GM23248 (cell line): ENCODE measurements at regions not wholly inside any gene's neighbourhood (a gene's known extent, or its start where the extent isn't known, plus 50 kb on each side); places are given as distances from the start of the nearest gene placed in this dataset.

Source experiments
- DNase-seq: peaks from one replicate; pipeline ENCODE4 v3.0.0-alpha.2; 2015
- H2AFZ ChIP-seq: fragments of 200-600 bp; sonication (generic); 2 replicates; pipeline ENCODE4 v1.6.1; 2016; ENCODE audit warnings: antibody characterized with exemption
- H3F3A ChIP-seq: fragments of 200-600 bp; sonication (generic); 2 replicates; pipeline ENCODE4 v1.6.1; 2016; ENCODE audit warnings: mild to moderate bottlenecking, antibody characterized with exemption, mixed run types; ENCODE audit not compliant: insufficient read depth
- H3K27ac ChIP-seq: fragments of 200-600 bp; sonication (generic); 2 replicates; pipeline ENCODE4 v1.5.1; 2016; ENCODE audit warnings: mild to moderate bottlenecking
- H3K27me3 ChIP-seq: fragments of 200-600 bp; sonication (generic); replicated peaks from 2 replicates; pipeline ENCODE4 v1.6.1; 2016; ENCODE audit warnings: mild to moderate bottlenecking; ENCODE audit not compliant: insufficient read depth
- H3K36me3 ChIP-seq: fragments of 200-600 bp; sonication (generic); 2 replicates; pipeline ENCODE4 v1.6.1; 2016; ENCODE audit warnings: low read depth, mild to moderate bottlenecking
- H3K4me1 ChIP-seq: fragments of 200-600 bp; sonication (generic); 2 replicates; pipeline ENCODE4 v1.6.1; 2016; ENCODE audit warnings: mild to moderate bottlenecking; ENCODE audit not compliant: insufficient read depth
- H3K4me2 ChIP-seq: fragments of 200-600 bp; sonication (generic); one replicate; pipeline ENCODE4 v1.6.1; 2016; ENCODE audit warnings: mild to moderate bottlenecking; ENCODE audit not compliant: unreplicated experiment
- H3K4me3 ChIP-seq: fragments of 200-600 bp; sonication (generic); 2 replicates; pipeline ENCODE4 v1.5.1; 2016; ENCODE audit warnings: mild to moderate bottlenecking
- H3K79me2 ChIP-seq: fragments of 200-600 bp; sonication (generic); 2 replicates; pipeline ENCODE4 v1.6.1; 2016; ENCODE audit warnings: mild to moderate bottlenecking; ENCODE audit not compliant: insufficient read depth
- H3K9ac ChIP-seq: fragments of 200-600 bp; sonication (generic); 2 replicates; pipeline ENCODE4 v1.6.1; 2016; ENCODE audit warnings: mild to moderate bottlenecking
- H3K9me2 ChIP-seq: fragments of 200-600 bp; sonication (generic); 2 replicates; pipeline ENCODE4 v1.6.1; 2016; ENCODE audit warnings: mixed run types, mild to moderate bottlenecking, moderate library complexity; ENCODE audit not compliant: insufficient read depth
- H3K9me3 ChIP-seq: fragments of 200-600 bp; sonication (generic); one replicate; pipeline ENCODE4 v1.6.1; 2017; ENCODE audit warnings: low read depth
- H4K20me1 ChIP-seq: fragments of 200-600 bp; sonication (generic); 2 replicates; pipeline ENCODE4 v1.6.0; 2016; ENCODE audit not compliant: insufficient read depth
- EZH2 ChIP-seq: fragments of 200-600 bp; sonication (generic); IDR thresholded peaks from 2 replicates; pipeline ENCODE4 v1.6.1; 2018; ENCODE audit warnings: antibody characterized with exemption, mild to moderate bottlenecking; ENCODE audit not compliant: insufficient read depth, poor library complexity, severe bottlenecking
- EZH2phosphoT487 ChIP-seq: fragments of 200-600 bp; sonication (generic); IDR thresholded peaks from 2 replicates; pipeline ENCODE4 v1.6.1; 2018; ENCODE audit warnings: antibody characterized with exemption, moderate library complexity, mild to moderate bottlenecking, low read depth; ENCODE audit not compliant: insufficient read depth
- WGBS, 2 experiments: methylation state at CpG; one replicate each; pipeline ENCODE4 v1.1.6; 2015 to 2017; ENCODE audit warnings: low lambda C conversion rate in 2 of 2, low coverage in 1 of 2; ENCODE audit errors: missing lambda C conversion rate in 2 of 2; 5-methylcytosine and 5-hydroxymethylcytosine counted together
- in situ Hi-C: fragments of 300-500 bp; cut with MboI; formaldehyde crosslinking; loops from 2 replicates; pipeline ENCODE4 v1.15.0; 2020

DNA sequence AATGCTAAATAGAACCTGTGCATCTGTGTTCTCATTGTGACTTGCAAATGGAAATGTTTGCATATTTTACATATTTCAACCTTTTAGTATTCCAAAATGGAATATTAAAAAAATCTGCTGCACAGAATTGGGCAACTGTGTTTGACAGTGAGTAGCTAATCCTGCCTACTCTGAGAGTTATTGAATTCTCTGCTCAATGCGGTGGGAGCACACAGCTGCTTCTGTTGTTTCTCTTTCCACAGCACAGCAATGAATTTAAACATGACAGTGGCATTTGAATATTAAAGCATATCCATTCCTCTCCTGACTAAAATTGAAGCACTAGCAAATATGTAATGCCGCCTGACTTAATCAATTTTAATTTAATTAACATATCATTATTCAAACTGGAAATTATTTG lies 366.6 kb downstream of the GASK1B start:
- H3K4me1 ChIP-seq, result no peaks in the 10 kb centered on the region
- no peaks in the 10 kb centered on the region for H3K36me3 ChIP-seq
- in situ Hi-C loops, result no loop called here
- no peak overlapping the region for H2AFZ ChIP-seq
- H3K4me2 ChIP-seq, result no peak overlapping the region
- 3 to 7% methylated on average over 2 of the region's 2 CpGs for WGBS, 2 experiments
- H3K27me3 ChIP-seq, result no peaks in the 10 kb centered on the region
- no peak for DNase-seq
- H4K20me1 ChIP-seq, result no peaks in the 10 kb centered on the region
- no peaks in the 10 kb centered on the region for H3K79me2 ChIP-seq
- no peak overlapping the region for H3K4me3 ChIP-seq
- no peaks in the 10 kb centered on the region for H3K9me3 ChIP-seq
- no peaks in the 10 kb centered on the region for H3F3A ChIP-seq
- TF ChIP-seq EZH2phosphoT487 (no peak), EZH2 (no peak)
- H3K9ac ChIP-seq, result no peak overlapping the region
- H3K9me2 ChIP-seq, result no peaks in the 10 kb centered on the region
- no peak overlapping the region for H3K27ac ChIP-seq

DNA sequence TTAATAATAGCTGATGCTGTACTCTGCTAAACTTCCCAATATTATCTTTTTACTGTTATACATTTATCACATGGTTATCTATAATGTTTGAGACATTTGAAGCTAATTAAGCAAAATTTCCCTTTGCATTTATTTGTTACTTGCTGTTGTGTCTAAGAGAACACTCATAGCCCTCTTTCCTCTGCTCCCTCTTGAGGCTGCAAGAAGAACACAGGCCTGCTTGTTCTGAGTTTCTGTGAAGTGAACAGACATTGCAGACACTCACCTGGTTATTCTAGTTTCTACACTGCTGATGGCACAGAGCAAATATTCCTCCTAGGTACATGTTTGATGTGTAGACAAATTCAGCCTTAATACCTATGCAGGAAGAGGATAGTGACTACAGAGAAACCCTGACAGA lies 367.8 kb downstream of the GASK1B start:
- H3K79me2 ChIP-seq, result no peaks in the 10 kb centered on the region
- no peak overlapping the region for H3K4me2 ChIP-seq
- H2AFZ ChIP-seq, result no peak overlapping the region
- in situ Hi-C loops, result no loop called here
- H3K27ac ChIP-seq, result no peak overlapping the region
- no peak overlapping the region for H3K9ac ChIP-seq
- TF ChIP-seq EZH2 (no peak), EZH2phosphoT487 (no peak)
- H3K9me3 ChIP-seq, result no peaks in the 10 kb centered on the region
- H3K4me3 ChIP-seq, result no peak overlapping the region
- DNase-seq, result peak; percentile 5
- H4K20me1 ChIP-seq, result no peaks in the 10 kb centered on the region
- no peaks in the 10 kb centered on the region for H3K4me1 ChIP-seq
- no peaks in the 10 kb centered on the region for H3F3A ChIP-seq
- no peaks in the 10 kb centered on the region for H3K36me3 ChIP-seq
- no peaks in the 10 kb centered on the region for H3K9me2 ChIP-seq
- no peaks in the 10 kb centered on the region for H3K27me3 ChIP-seq

DNA sequence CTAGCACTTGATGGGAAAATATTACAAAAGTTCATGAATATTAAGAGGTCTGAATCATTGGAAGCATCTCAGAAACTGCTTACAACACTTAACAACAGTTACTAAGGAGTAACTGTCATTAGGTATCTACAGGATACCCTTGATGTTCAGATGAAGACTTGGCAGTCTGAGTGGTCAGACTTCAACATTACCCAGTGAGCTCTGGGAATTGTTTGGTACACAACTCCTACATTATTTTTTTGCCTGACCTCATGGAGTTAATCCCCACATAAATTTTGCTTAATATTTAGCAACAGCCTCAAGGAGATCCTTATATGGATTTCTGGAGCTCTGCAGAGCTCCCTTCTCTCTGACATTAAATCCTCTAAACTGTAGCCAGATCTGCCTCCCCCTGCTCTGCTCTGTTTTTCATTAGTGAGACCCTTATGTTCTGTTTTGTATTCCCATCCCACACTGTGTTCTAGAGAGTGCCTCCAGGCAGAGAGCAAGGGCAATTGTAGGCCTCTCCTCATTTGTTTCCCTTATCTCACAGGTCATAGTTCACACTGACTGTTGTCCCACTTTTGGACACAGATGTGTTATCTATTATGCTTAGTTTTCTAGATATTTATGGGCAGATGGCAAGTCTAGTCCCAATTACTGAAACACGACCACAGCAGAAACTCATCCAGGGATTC lies 368.8 kb downstream of the GASK1B start:
- no peaks in the 10 kb centered on the region for H3K4me1 ChIP-seq
- DNase-seq, result no peak
- no peak overlapping the region for H3K4me2 ChIP-seq
- in situ Hi-C loops, result no loop called here
- H3K9me2 ChIP-seq, result no peaks in the 10 kb centered on the region
- TF ChIP-seq EZH2, result no peak
- no peak for TF ChIP-seq EZH2phosphoT487
- H3K27ac ChIP-seq, result no peak overlapping the region
- H3K79me2 ChIP-seq, result no peaks in the 10 kb centered on the region
- no peaks in the 10 kb centered on the region for H3K36me3 ChIP-seq
- no peaks in the 10 kb centered on the region for H3F3A ChIP-seq
- no peaks in the 10 kb centered on the region for H3K27me3 ChIP-seq
- H2AFZ ChIP-seq, result no peak overlapping the region
- no peak overlapping the region for H3K4me3 ChIP-seq
- 0 to 5% methylated on average over 1 of the region's 1 CpG for WGBS, 2 experiments
- H3K9ac ChIP-seq, result no peak overlapping the region
- no peaks in the 10 kb centered on the region for H4K20me1 ChIP-seq
- no peaks in the 10 kb centered on the region for H3K9me3 ChIP-seq

DNA sequence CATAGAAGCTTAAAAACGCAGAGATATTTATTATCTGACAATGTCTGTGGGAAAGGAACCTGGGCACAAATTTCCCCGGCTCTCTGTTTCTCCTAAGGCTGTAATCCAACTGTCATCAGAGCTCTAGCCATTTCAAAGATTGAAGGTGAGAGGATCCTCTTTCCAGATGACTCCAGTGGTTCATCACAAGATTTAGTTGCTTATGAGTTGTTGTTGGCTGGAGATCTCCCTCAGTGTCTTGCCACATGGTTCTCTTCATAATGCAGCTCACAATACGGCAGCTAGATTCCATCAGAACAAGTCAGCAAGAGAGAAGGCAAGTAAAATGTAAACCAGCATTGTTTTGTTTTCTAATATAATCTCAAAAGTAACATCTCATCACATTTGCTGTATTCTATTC lies 369.4 kb downstream of the GASK1B start:
- no peaks in the 10 kb centered on the region for H4K20me1 ChIP-seq
- no peak overlapping the region for H3K9ac ChIP-seq
- no peak overlapping the region for H3K4me2 ChIP-seq
- no peak for DNase-seq
- 4% methylated on average over 3 of the region's 3 CpGs for WGBS, 2 experiments
- H3K9me3 ChIP-seq, result no peaks in the 10 kb centered on the region
- H3K27ac ChIP-seq, result no peak overlapping the region
- in situ Hi-C loops, result no loop called here
- no peaks in the 10 kb centered on the region for H3K9me2 ChIP-seq
- H3F3A ChIP-seq, result no peaks in the 10 kb centered on the region
- no peaks in the 10 kb centered on the region for H3K27me3 ChIP-seq
- H2AFZ ChIP-seq, result no peak overlapping the region
- H3K4me1 ChIP-seq, result no peaks in the 10 kb centered on the region
- H3K79me2 ChIP-seq, result no peaks in the 10 kb centered on the region
- H3K36me3 ChIP-seq, result no peaks in the 10 kb centered on the region
- no peak for TF ChIP-seq EZH2phosphoT487
- no peak overlapping the region for H3K4me3 ChIP-seq

DNA sequence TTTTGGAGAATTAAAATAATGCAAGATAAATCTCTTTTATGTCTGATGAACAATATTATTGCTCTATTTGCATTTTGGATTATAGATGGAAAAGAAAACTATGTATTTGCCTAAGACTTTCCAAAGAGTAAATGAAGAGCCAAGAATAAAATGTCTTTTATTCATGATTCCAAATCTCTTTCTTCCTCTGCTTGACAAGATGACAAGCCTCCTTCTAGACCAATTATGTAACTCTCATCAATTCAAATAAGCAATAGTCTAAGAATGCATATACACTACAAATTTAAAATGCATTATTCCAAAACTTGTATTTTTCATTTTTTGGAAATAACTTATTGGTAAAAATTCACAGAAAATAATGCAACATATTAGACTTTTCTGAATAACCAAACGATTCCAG lies 377.3 kb downstream of the GASK1B start:
- in situ Hi-C loops, result no loop called here
- 3% methylated on average over 1 of the region's 1 CpG for WGBS, 2 experiments
- no peaks in the 10 kb centered on the region for H3K9me3 ChIP-seq

More for the DNA sequence above, 377.3 kb downstream of the GASK1B start:
- H2AFZ ChIP-seq, result no peak overlapping the region
- no peaks in the 10 kb centered on the region for H3K9me2 ChIP-seq
- no peaks in the 10 kb centered on the region for H3K4me1 ChIP-seq
- no peak overlapping the region for H3K4me3 ChIP-seq
- no peaks in the 10 kb centered on the region for H4K20me1 ChIP-seq
- no peak overlapping the region for H3K27ac ChIP-seq
- no peak for TF ChIP-seq EZH2phosphoT487
- no peak for TF ChIP-seq EZH2
- H3K9ac ChIP-seq, result no peak overlapping the region
- no peaks in the 10 kb centered on the region for H3F3A ChIP-seq
- H3K4me2 ChIP-seq, result no peak overlapping the region
- no peaks in the 10 kb centered on the region for H3K36me3 ChIP-seq
- H3K27me3 ChIP-seq, result no peaks in the 10 kb centered on the region
- H3K79me2 ChIP-seq, result no peaks in the 10 kb centered on the region
- DNase-seq, result no peak
